GM19455 (cell line): ENCODE measurements at regions not wholly inside any gene's neighbourhood (a gene's known extent, or its start where the extent isn't known, plus 50 kb on each side); places are given as distances from the start of the nearest gene placed in this dataset.

Experiments used
- ATAC-seq: cut with Tn5 transposase; IDR thresholded peaks from one replicate; pipeline ENCODE4 v1.9.1; 2021; ENCODE audit not compliant: unreplicated experiment

DNA sequence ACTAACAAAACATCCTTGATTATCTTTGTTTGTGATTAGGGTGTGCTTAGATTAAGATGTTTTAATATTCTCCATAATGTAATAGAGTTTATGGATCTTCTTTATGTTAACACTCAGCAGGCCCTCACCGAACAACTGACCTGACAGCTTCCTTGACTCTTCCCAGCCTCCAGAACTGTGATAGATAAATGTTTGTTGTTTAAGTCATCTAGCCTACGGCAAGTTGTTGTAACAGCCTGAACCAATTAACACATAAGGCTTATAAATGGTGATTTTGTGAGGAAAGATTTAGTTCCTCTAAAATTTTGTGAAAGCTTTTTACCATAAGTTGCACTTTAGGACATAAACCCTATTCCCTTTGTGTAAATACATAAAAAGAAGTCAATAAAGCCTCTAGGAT lies 156.5 kb upstream of the DCN start:
- ATAC-seq, result no peak

DNA sequence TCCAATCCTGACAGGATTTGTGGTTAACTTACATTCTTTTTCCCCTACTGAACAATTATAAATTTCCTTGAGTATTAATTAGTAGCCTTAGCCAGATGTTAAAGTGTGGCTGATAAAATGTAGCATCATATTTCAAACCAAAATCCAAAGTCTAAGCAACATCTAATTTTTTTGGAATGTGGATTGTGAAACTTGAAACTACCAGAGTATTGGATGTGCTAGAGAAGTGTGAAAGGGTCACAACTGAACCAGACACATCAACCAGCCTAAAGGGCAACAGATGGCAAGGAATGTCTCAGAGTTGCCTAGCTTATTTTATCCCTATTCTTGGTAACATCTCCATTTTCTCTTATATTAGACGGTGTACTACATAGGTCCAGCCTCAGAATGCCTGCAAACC lies 153.1 kb upstream of the DCN start:
- no peak for ATAC-seq

DNA sequence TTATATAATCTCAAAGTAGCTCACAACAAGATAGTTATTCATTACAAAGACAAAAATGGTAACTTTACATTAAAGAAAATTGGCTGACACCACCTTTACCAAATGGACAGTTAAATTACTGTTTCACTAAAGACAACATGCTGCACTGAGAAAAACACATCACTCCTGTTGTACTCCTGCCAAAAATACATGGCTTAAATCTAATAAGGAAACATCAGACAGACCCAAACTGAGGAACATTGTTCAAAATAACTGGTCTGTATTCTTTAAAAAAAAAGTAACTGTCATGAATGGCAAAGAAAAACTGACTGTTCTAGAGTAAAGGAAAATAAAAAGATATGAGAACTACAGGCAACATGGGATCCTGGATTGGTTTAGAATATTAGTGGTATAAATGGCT lies 151.3 kb upstream of the DCN start:
- no peak for ATAC-seq

GRCh38 chr12:91332302-91332701 lies 149.7 kb upstream of the DCN start:
- no peak for ATAC-seq

DNA sequence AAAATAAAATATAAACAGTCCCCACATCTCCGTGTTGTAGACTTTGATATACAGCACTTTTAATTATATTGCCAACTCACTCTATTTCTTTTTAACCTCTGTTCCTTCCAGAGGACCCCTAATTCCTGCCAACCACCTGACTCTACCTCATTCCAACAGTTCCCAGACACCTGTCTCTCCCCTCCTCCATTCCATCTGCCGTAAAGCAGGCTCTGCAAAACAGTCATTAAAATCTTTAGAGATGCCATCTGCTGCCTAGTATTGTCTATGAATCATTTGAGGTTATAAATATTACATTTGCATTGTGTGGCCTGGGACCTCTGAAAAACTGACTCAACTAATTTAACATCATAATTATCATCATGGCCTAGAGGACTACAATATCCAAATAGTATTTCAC lies 148.8 kb upstream of the DCN start:
- ATAC-seq, result no peak

- no peak for ATAC-seq
These were observed 145.8 kb upstream of the DCN start for GRCh38 chr12:91328451-91328850.

- ATAC-seq, result no peak
These were observed 145.3 kb upstream of the DCN start for GRCh38 chr12:91327889-91328288.

GRCh38 chr12:91327131-91327530 lies 144.5 kb upstream of the DCN start:
- no peak for ATAC-seq

DNA sequence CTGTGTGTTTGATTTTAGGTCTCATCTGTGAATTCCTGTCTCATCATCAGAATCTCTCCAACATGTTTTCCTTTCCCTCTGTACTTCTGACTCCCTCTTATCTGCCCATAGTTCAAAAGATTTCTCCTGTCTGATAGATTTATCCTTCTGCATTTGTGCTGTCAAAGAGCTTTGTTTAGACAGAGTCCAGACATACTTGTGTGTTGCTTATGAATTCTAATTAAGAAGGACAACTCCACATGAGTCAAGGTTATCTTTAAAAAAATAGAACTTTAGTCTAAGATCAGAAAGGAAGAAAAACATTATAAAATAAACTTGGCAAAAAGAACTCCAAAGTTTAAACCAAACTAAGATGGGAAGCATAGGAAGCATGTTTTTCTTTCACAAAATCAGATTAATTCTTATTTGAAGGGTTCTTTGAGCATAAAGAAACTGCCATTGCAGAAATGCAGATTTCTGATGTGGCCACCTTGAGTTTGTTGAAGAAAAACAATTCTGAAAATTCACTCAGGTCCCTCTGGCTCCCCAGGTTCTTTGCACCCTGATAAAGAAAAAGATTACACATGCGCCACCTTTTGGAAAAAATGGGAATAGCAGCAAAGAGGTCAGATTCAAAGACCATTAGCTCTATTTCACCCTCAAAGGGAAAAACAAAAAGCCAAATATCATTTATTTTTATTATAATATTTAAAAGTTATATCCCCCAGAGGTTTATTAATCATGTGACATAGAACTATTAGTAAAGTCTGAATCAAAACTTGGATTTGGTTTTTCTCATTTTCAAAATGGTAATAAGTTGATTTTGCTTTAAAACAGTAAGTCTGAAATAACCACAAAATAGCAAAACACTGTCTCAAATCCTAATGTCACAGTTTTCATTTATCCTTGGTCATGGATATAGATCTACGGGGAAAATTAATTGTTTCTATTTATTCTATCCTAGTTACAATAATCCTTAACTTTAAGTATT lies 143.7 kb upstream of the DCN start:
- ATAC-seq, result peak; percentile 63

- no peak for ATAC-seq
These were observed 138.4 kb upstream of the DCN start for GRCh38 chr12:91320999-91321398.

GRCh38 chr12:91319071-91319760 lies 136.6 kb upstream of the DCN start:
- ATAC-seq, result no peak

DNA sequence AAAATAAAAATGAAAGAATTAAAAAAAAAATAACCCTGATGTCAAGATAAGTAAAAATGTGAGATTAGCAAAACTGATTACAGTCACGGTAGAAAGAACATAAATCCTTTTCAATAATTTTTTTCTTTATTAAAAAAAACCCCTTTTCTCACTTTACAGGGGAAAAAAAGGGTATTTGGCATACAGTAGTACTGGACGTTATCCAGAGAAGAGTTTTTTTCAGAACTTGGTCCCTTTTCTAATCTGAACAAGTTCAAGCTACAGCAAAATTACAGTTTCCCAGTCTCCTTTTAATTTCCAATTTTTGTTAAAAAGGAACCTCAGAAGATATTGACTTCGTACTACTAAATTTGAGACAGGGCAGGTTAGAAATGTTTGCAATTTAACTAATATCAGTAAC lies 134.7 kb upstream of the DCN start:
- ATAC-seq, result no peak

DNA sequence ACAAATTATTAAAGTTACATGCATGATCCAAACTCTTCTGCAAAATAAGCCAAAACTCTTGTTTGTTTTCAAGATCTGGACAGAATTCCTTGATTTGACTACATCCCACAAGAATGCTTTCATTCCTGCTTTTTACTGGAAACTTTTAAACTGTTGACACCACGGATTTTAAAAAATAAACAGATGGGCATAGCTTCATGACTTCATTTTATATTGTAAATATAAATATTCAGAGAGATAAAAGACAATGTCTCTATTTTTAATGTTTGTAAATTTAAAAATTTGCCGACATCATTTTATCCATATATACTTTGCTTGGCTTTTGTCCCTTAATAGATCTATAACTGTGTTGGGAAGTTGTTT lies 134.3 kb upstream of the DCN start:
- no peak for ATAC-seq

- no peak for ATAC-seq
These were observed 133.7 kb upstream of the DCN start for GRCh38 chr12:91316161-91316906.

DNA sequence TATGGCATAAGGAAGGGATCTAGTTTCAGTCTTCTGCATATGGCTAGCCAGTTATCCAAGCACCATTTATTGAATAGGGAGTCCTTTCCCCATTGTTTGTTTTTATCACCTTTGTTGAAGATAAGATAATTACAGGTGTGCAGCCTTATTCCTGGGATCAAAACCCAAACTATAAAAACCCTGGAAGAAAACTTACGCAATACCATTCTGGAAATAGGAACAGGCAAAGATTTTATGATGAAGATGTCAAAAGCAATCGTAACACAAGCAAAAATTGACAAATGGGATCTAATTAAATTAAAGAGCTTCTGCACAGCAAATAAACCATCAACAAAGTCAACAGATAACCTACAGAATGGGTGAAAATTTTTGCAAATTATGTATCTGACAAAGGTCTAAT lies 128.5 kb upstream of the DCN start:
- no peak for ATAC-seq

DNA sequence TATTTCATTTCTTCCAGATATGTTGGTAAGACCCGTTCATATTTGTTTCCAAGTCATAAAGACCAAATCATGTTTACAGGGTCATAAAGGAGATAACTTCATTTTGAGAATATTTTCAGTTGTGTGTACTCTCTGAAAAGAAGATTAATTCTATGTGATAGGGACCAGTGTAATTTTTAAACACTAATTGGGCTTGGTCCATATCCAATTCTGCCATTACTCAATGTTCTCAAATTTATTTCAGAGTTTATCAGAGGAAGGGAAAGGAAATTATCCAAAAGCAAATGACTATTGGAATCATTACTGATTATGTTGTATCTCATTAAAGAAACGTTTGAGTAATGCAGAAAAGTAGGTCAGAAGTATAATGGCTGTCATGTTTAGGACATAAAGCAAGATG lies 126.8 kb upstream of the DCN start:
- ATAC-seq, result no peak

GRCh38 chr12:91307957-91308670 lies 125.5 kb upstream of the DCN start:
- no peak for ATAC-seq

GRCh38 chr12:91290354-91290753 lies 107.7 kb upstream of the DCN start:
- no peak for ATAC-seq

DNA sequence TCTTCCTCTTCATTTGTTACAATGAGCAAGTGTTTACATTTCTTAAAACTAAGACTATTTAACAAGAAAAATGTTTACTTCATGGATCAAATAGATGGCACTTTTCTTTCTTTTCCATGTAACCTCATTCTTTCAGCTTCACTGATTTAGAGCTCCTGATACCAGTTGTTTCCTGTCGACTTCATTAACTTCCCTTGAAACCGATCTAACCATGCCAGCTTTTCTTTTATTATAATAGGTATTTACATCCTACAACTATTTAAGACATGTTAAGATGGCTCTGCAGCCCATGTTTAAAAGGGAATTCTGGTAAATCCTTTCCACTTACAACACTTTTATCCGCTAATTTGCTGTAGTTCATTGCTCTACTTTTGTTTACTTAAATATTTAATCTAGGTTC lies 107.3 kb upstream of the DCN start:
- no peak for ATAC-seq

DNA sequence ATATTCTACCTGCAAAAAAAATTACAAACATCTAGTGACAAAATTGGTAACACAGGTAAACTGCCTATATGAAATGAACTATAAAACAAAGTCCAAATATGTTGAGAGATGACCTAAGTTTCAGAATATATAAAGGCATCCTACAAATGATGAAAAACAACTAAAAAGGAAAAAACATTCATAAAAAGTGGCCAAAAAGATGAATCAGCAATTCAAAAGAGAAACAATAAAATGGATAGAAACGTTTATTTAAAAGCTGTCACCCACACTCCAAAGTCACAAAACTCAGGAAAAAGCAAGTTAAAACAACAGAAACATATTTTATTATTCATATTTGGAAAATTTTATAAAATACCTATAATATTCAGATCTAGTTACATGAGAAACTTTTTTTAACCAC lies 106.5 kb upstream of the DCN start:
- ATAC-seq, result no peak

- ATAC-seq, result no peak
These were observed 105.1 kb upstream of the DCN start for GRCh38 chr12:91287753-91288152.
